ENCODE measurements at regions not wholly inside any gene's neighbourhood (a gene's known extent, or its start where the extent isn't known, plus 50 kb on each side); places are given as distances from the start of the nearest gene placed in this dataset.

DNA sequence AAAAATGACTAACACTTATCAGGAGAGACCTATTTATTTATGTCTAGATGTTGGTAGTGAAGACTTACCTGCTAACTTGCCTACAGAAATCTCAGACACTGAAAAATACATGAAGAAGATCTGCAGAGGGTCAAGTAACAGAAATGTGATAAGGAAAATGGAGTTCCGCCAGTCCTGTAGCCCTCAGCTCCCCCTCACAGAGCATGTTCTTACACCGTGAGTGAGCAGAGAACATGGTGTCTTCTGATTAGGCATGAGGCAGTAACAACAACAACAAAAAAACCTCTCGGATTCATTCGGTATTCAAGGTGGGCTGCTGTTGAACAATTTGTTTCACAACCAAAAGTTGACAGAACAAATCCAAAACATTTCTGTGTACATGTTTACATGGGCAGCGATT lies 162.0 kb upstream of the SNX2 start (continued):
- TF ChIP-seq ZBTB1 (tag by site-specific recombination; IDR thresholded peaks at IDR 0.05): no peak
- no peak for TF ChIP-seq ZNF596 (tag by site-specific recombination; IDR thresholded peaks at IDR 0.05)
- TF ChIP-seq ZNF280D (tag by site-specific recombination; IDR thresholded peaks at IDR 0.05): no peak
- no peak for TF ChIP-seq ZNF155 (tag by site-specific recombination; IDR thresholded peaks at IDR 0.05)
- TF ChIP-seq ZNF391 (tag by site-specific recombination; IDR thresholded peaks at IDR 0.05; ENCODE audit: borderline replicate concordance, low read depth): no peak
- no peak for TF ChIP-seq PRDM2 (tag by site-specific recombination; IDR thresholded peaks at IDR 0.05; ENCODE audit: borderline replicate concordance)

DNA sequence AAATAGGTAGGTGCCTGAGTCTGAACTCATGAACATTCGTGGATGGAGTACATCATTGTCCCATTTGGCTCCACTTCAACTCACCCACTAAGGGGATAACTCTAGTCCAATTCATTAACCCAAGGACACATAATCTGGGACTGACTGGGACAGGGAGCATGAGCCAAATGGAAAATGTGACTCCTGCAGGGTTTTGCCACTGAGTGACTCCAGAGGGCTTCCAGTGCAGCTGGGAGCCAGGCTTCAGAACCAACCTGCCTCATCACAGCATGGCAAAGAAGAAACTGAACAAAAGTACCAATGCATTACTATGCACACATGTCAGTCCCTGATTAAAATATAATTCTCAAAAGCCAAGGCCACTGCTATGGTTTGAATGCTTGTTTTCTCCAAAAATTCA lies 159.7 kb upstream of the SNX2 start:
- no peak overlapping the region for H3K4me3 ChIP-seq (ENCODE audit: low read depth, low read length)
- peaks cover 2% of the 10 kb centered on the region; the same call in 1 of the 2 replicates for H3K4me1 ChIP-seq (ENCODE audit: control insufficient read depth, insufficient read depth, low read length)
- H3K36me3 ChIP-seq (ENCODE audit: control insufficient read depth in 2 of 2, insufficient read depth in 1 of 2, low read length in 2 of 2): no peaks in the 10 kb centered on the region
- no peaks in the 10 kb centered on the region for H3K9me3 ChIP-seq (ENCODE audit: control insufficient read depth, insufficient read depth, low read depth, low read length)
- POLR2A ChIA-PET: no interaction called here
- no peak overlapping the region for H3K27ac ChIP-seq (ENCODE audit: extremely low read depth, low read depth, low read length)
- TF ChIP-seq ZNF23 (tag by site-specific recombination; IDR thresholded peaks at IDR 0.05; ENCODE audit: borderline replicate concordance): no peak
- TF ChIP-seq ZNF146 (tag by site-specific recombination; IDR thresholded peaks at IDR 0.05): no peak
- TF ChIP-seq ZNF48 (tag by site-specific recombination; IDR thresholded peaks at IDR 0.05): no peak
- TF ChIP-seq ZNF169 (tag by site-specific recombination; IDR thresholded peaks at IDR 0.05): no peak
- TF ChIP-seq ZNF18 (tag by site-specific recombination; IDR thresholded peaks at IDR 0.05): no peak
- TF ChIP-seq TRIM28 (IDR thresholded peaks at IDR 0.05; ENCODE audit: borderline replicate concordance, low read length): no peak
- no peak for TF ChIP-seq ZNF391 (tag by site-specific recombination; IDR thresholded peaks at IDR 0.05; ENCODE audit: borderline replicate concordance, low read depth)
- no peak for TF ChIP-seq HIC1 (tag by site-specific recombination; IDR thresholded peaks at IDR 0.05)
- TF ChIP-seq, protein P1, sequence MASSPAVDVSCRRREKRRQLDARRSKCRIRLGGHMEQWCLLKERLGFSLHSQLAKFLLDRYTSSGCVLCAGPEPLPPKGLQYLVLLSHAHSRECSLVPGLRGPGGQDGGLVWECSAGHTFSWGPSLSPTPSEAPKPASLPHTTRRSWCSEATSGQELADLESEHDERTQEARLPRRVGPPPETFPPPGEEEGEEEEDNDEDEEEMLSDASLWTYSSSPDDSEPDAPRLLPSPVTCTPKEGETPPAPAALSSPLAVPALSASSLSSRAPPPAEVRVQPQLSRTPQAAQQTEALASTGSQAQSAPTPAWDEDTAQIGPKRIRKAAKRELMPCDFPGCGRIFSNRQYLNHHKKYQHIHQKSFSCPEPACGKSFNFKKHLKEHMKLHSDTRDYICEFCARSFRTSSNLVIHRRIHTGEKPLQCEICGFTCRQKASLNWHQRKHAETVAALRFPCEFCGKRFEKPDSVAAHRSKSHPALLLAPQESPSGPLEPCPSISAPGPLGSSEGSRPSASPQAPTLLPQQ (tag by site-specific recombination; IDR thresholded peaks at IDR 0.05): no peak
- no peak for TF ChIP-seq ZNF530 (tag by site-specific recombination; IDR thresholded peaks at IDR 0.05; ENCODE audit: low read depth)
- CTCF ChIA-PET: no interaction called here

Measured in HEK293 (cell line).